ENCODE measurements at regions not wholly inside any gene's neighbourhood (a gene's known extent, or its start where the extent isn't known, plus 50 kb on each side); places are given as distances from the start of the nearest gene placed in this dataset.

- H3K27me3 ChIP-seq (ENCODE audit: control insufficient read depth, insufficient read depth, low read length): no peaks in the 10 kb centered on the region
- no peaks in the 10 kb centered on the region for H3K9me3 ChIP-seq (ENCODE audit: control insufficient read depth, insufficient read depth, low read length)
- H3K27ac ChIP-seq (ENCODE audit: low read depth, low read length): no peak overlapping the region
- no peak overlapping the region for H3K4me3 ChIP-seq (ENCODE audit: low read depth, low read length)
- CTCF ChIA-PET: interaction anchor here (0.5 kb wide), 1 partner anchor 1167 kb away, joined by 3 read pairs; no protein-coding TSS in a partner anchor
- POLR2A ChIA-PET: no interaction called here
- no peak for TF ChIP-seq CTCF (IDR thresholded peaks at IDR 0.05; ENCODE audit: low read depth, low read length)
- DNase-seq (ENCODE audit: low read depth, low spot score): no peak
Measured at GRCh38 chr11:109285465-109285864, 136.5 kb upstream of the C11orf87 start.

DNA sequence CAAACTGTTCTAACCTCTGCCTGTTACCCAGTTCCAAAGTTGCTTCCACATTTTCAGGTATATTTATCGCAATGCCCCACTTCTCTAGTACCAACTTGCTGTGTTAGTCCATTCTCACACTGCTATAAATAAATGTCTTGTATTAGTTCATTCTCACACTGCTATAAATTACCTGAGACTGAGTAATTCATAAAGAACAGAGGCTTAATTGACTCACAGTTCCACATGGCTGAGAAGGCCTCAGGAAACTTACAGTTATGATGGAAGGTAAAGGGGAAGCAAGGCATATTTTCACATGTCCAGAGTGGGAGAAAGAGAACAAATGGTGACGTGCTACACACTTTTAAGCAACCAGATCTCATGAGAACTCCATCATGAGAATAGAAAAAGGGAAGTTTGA is 130.4 kb upstream of the C11orf87 start:
- H3K27me3 ChIP-seq (ENCODE audit: control insufficient read depth, insufficient read depth, low read length): no peaks in the 10 kb centered on the region
- DNase-seq (ENCODE audit: low read depth, low spot score): no peak
- H3K27ac ChIP-seq (ENCODE audit: low read depth, low read length): no peak overlapping the region
- H3K4me3 ChIP-seq (ENCODE audit: low read depth, low read length): no peak overlapping the region
- H3K9me3 ChIP-seq (ENCODE audit: control insufficient read depth, insufficient read depth, low read length): no peaks in the 10 kb centered on the region
- ChIA-PET POLR2A (no interaction called here), CTCF (no interaction called here)
- no peak for TF ChIP-seq CTCF (IDR thresholded peaks at IDR 0.05; ENCODE audit: low read depth, low read length)

- H3K27ac ChIP-seq (ENCODE audit: low read depth, low read length): no peak overlapping the region
- H3K9me3 ChIP-seq (ENCODE audit: control insufficient read depth, insufficient read depth, low read length): no peaks in the 10 kb centered on the region
- DNase-seq (ENCODE audit: low read depth, low spot score): no peak
- no peak overlapping the region for H3K4me3 ChIP-seq (ENCODE audit: low read depth, low read length)
- no peak for TF ChIP-seq CTCF (IDR thresholded peaks at IDR 0.05; ENCODE audit: low read depth, low read length)
- no peaks in the 10 kb centered on the region for H3K27me3 ChIP-seq (ENCODE audit: control insufficient read depth, insufficient read depth, low read length)
- CTCF ChIA-PET: no interaction called here
- POLR2A ChIA-PET: no interaction called here
Measured at GRCh38 chr11:109298865-109299264, 123.1 kb upstream of the C11orf87 start.

GRCh38 chr11:109300211-109300610 is 121.8 kb upstream of the C11orf87 start:
- ChIA-PET CTCF (no interaction called here), POLR2A (no interaction called here)
- no peak for TF ChIP-seq CTCF (IDR thresholded peaks at IDR 0.05; ENCODE audit: low read depth, low read length)

GRCh38 chr11:109302591-109303334 is 119.2 kb upstream of the C11orf87 start:
- CTCF ChIA-PET: interaction anchor here (1.3 kb wide), 1 partner anchor 636 kb away, joined by 3 read pairs; no protein-coding TSS in a partner anchor

More at GRCh38 chr11:109300211-109300610, 121.8 kb upstream of the C11orf87 start:
- DNase-seq (ENCODE audit: low read depth, low spot score): no peak
- Histone ChIP-seq H3K27me3 (ENCODE audit: control insufficient read depth, insufficient read depth, low read length) (no peaks in the 10 kb centered on the region), H3K9me3 (ENCODE audit: control insufficient read depth, insufficient read depth, low read length) (no peaks in the 10 kb centered on the region), H3K4me3 (ENCODE audit: low read depth, low read length) (no peak overlapping the region), H3K27ac (ENCODE audit: low read depth, low read length) (no peak overlapping the region)

More at GRCh38 chr11:109302591-109303334, 119.2 kb upstream of the C11orf87 start:
- Histone ChIP-seq H3K27me3 (ENCODE audit: control insufficient read depth, insufficient read depth, low read length) (no peaks in the 10 kb centered on the region), H3K27ac (ENCODE audit: low read depth, low read length) (no peak overlapping the region), H3K4me3 (ENCODE audit: low read depth, low read length) (no peak overlapping the region), H3K9me3 (ENCODE audit: control insufficient read depth, insufficient read depth, low read length) (no peaks in the 10 kb centered on the region)
- no peak for DNase-seq (ENCODE audit: low read depth, low spot score)
- POLR2A ChIA-PET: interaction anchor here (0.5 kb wide), 1 partner anchor 9 kb away, joined by 4 read pairs; no protein-coding TSS in a partner anchor
- no peak for TF ChIP-seq CTCF (IDR thresholded peaks at IDR 0.05; ENCODE audit: low read depth, low read length)
